ENCODE measurements at regions not wholly inside any gene's neighbourhood (a gene's known extent, or its start where the extent isn't known, plus 50 kb on each side); places are given as distances from the start of the nearest gene placed in this dataset.

DNA sequence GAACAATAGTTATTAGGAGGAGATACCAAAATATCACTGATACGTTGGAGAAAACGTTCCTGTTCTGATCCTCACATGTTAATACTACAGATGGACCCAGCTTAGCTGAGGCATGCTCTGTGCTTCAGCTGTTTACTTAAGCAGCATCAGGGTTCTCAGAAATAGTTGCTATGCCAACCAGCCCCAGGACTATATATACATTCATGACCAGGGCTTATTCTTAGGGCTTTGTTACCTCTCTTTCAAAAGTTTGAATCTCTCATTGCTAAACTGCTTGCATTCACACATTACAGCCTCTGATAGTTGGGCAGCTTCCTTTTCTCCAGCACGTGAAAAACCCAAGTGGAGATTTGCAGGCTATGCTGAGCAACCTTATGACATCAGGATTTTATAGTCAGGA is 800.4 kb downstream of the DIAPH3 start:
- TF ChIP-seq, protein P1, sequence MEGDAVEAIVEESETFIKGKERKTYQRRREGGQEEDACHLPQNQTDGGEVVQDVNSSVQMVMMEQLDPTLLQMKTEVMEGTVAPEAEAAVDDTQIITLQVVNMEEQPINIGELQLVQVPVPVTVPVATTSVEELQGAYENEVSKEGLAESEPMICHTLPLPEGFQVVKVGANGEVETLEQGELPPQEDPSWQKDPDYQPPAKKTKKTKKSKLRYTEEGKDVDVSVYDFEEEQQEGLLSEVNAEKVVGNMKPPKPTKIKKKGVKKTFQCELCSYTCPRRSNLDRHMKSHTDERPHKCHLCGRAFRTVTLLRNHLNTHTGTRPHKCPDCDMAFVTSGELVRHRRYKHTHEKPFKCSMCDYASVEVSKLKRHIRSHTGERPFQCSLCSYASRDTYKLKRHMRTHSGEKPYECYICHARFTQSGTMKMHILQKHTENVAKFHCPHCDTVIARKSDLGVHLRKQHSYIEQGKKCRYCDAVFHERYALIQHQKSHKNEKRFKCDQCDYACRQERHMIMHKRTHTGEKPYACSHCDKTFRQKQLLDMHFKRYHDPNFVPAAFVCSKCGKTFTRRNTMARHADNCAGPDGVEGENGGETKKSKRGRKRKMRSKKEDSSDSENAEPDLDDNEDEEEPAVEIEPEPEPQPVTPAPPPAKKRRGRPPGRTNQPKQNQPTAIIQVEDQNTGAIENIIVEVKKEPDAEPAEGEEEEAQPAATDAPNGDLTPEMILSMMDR (IDR thresholded peaks at IDR 0.05), result no peak
- TF ChIP-seq POLR2A (IDR thresholded peaks at IDR 0.05), result no peak
